ENCODE measurements at regions not wholly inside any gene's neighbourhood (a gene's known extent, or its start where the extent isn't known, plus 50 kb on each side); places are given as distances from the start of the nearest gene placed in this dataset.

DNA sequence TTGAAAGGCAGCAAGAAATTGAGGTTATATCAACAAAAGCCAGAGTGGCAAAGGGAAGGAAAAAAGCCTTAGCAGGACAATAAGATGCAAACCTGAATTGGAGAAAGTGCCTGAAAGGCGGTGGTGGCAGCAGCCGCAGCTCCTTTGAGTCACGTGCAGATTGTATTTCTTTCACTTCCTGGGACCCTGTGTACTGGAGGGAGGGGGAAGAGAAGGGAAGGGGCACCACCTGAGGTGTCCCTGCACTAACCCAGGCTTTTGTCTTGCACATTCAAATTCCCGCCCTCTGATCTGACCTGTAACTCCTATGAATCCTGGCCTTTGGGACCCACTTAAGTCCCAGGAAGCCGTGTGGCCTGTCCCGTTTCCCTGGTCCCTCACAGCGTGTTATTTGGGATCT lies 326.1 kb upstream of the SKOR2 start:
- no peak for DNase-seq (ENCODE audit: low read depth)
- H3K4me3 ChIP-seq (replicated peaks; ENCODE audit: low read depth, low read length), result no peak overlapping the region
- TF ChIP-seq, protein P1, sequence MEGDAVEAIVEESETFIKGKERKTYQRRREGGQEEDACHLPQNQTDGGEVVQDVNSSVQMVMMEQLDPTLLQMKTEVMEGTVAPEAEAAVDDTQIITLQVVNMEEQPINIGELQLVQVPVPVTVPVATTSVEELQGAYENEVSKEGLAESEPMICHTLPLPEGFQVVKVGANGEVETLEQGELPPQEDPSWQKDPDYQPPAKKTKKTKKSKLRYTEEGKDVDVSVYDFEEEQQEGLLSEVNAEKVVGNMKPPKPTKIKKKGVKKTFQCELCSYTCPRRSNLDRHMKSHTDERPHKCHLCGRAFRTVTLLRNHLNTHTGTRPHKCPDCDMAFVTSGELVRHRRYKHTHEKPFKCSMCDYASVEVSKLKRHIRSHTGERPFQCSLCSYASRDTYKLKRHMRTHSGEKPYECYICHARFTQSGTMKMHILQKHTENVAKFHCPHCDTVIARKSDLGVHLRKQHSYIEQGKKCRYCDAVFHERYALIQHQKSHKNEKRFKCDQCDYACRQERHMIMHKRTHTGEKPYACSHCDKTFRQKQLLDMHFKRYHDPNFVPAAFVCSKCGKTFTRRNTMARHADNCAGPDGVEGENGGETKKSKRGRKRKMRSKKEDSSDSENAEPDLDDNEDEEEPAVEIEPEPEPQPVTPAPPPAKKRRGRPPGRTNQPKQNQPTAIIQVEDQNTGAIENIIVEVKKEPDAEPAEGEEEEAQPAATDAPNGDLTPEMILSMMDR (IDR thresholded peaks at IDR 0.05; ENCODE audit: low read length, missing control alignments), result no peak

DNA sequence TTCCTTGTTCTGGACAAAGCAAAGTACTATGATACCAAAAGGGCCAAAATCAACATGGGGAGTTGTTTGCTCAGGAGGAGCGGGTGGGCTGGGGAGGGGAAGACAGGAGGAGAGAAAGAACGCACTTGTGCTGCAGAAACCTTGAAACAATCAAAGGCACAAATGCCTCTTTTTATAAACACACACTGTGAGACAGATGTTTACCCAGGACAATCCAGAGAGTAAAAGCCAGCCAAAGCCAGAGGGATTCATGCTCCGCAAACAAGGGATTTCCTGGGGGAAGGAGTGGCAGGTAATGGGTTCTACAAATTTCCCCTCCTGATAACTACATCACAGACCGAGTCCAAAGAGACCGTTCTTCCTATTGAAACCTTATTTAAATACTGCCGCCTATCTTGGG lies 323.5 kb upstream of the SKOR2 start:
- no peak overlapping the region for H3K4me3 ChIP-seq (replicated peaks; ENCODE audit: low read depth, low read length)
- DNase-seq (ENCODE audit: low read depth), result no peak
- TF ChIP-seq, protein P1 (IDR thresholded peaks at IDR 0.05; ENCODE audit: low read length, missing control alignments), result no peak

DNA sequence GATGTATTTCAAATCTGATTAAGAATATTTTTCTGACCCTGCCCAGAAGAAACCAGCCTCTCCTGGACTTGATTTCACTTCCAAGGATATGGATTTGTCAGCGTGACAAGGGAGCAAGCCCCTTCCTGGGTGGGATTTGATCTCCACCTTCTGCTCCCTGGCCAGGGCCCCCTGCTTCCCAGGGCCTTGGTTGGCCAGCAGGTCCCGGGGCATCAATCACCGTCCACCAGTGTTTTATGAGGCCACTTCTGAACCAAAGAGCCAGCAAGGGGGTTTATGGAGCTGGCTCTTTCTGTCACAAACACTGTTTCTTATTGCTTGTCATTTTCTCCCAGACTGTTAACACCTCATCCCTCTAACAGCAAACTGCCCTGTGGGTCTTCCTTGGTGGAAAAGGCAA lies 320.5 kb upstream of the SKOR2 start:
- TF ChIP-seq, protein P1 (IDR thresholded peaks at IDR 0.05; ENCODE audit: low read length, missing control alignments), result no peak

DNA sequence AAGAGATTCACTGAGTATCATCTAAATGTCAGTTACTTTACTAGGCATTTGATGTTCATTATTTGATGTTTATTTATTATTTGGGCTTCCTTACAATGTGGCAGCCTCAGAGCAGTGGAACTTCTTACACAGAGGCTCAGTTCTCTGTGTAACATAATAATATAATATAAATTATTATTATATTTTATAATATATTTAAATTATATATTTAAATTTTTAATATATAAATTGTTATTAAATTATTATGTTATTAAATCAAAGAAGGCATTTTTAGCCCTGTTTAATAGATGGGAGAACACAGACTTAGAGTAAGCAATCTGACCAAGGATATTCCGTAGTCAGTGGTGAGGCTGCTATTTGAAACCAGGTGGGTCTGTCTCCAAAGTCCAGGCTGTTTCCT lies 315.3 kb upstream of the SKOR2 start:
- TF ChIP-seq, protein P1 (IDR thresholded peaks at IDR 0.05; ENCODE audit: low read length, missing control alignments), result no peak
- no peak for DNase-seq (ENCODE audit: low read depth)

More for the DNA sequence above, 320.5 kb upstream of the SKOR2 start:
- H3K4me3 ChIP-seq (replicated peaks; ENCODE audit: low read depth, low read length), result no peak overlapping the region
- DNase-seq (ENCODE audit: low read depth), result no peak

DNA sequence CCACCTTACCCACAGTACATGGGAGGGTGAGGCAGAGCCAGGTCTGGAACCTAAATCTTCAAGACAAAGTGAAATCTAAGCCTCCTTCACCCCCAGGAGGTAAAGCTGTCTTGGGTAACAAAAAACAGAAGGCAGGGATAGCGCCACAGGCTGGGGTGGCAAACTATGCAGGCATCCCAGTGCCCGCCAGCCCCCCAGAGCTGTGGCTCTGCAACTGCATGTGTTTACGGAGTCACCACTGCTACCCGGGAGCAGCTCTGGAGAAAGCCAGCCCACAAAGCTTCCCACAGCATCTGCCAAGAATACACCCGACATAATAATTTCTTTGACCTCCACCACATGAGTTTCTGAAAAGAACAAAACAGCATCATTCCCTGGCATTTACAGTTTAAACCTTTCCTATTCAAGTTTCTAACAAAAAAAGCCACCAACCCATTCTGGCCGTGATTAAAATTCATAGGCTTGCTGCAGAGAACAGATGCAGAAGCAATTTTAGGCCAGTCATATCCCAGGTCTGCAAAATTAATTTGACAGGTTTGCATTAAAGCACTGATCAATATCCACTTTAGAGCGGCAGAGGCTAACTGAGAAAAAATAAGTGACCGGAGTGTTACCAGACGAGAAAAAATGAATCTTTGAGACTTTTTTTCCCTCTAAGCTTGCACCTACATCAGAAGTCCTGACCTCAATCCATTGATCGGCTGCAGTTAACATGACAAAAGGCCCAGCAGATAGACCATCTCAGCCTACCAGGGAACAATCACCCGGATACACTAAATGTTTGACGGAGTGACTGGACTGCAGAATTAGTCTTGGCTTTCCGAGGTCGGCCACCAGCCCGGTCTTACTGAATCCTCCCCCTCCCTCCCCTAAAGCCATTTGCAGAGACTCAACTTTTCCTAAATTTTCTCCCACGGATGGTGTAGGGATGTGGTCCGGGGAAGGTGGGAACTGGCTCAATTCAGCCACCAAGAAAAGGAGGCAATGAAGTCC lies 309.6 kb upstream of the SKOR2 start:
- no peak overlapping the region for H3K4me3 ChIP-seq (replicated peaks; ENCODE audit: low read depth, low read length)

More for the DNA sequence above, 315.3 kb upstream of the SKOR2 start:
- H3K4me3 ChIP-seq (replicated peaks; ENCODE audit: low read depth, low read length), result no peak overlapping the region

DNA sequence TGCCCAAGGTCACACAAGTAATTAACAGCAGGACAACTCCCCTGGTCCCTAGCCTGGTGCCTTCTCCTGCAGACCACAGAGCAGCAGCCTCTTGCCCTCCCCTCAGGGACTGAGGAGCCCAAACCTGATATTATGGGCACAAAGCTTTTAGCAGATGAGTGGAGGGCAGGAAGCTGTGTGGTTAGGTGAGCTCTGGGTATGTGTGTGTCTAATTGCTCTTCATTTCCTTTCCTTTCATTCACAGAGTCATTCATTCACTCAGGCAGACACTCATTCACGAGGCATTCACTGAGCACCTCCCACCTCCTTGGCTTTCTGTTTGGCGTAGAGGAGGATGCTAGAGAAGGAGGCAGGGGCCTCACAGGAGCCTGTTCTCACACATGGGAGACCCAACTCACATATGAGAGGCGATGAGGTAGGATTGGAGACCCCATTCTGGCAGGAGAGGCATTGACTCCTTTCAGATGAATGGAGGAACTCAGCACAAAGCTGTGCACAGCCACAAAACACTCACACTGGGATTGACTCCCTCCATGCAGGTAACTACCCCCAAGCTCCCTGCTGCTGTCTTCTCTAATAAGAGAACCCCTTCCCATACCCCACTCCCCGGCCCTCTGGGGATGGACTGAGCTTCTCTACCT lies 306.8 kb upstream of the SKOR2 start:
- no peak overlapping the region for H3K4me3 ChIP-seq (replicated peaks; ENCODE audit: low read depth, low read length)
- no peak for DNase-seq (ENCODE audit: low read depth)
- TF ChIP-seq, protein P1 (IDR thresholded peaks at IDR 0.05; ENCODE audit: low read length, missing control alignments), result no peak

More for the DNA sequence above, 309.6 kb upstream of the SKOR2 start:
- TF ChIP-seq, protein P1 (IDR thresholded peaks at IDR 0.05; ENCODE audit: low read length, missing control alignments), result no peak
- DNase-seq (ENCODE audit: low read depth), result no peak
